GM23338 (cell line): ENCODE measurements at regions not wholly inside any gene's neighbourhood (a gene's known extent, or its start where the extent isn't known, plus 50 kb on each side); places are given as distances from the start of the nearest gene placed in this dataset.

Source experiments
- ATAC-seq: fragments of 200-7000 bp; cut with Tn5 transposase; 3 replicates; pipeline ENCODE4 v1.9.1; 2020
- DNase-seq: peaks from one replicate; pipeline ENCODE4 v3.0.0-alpha.2; 2015; ENCODE audit warnings: low spot score
- H2AFZ ChIP-seq: fragments of 200-600 bp; sonication (generic); 2 replicates; pipeline ENCODE4 v1.8.0; 2016; ENCODE audit warnings: antibody characterized with exemption, mild to moderate bottlenecking, moderate library complexity
- H3F3A ChIP-seq: fragments of 200-600 bp; sonication (generic); replicated peaks from 2 replicates; pipeline ENCODE4 v1.8.0; 2017; ENCODE audit warnings: antibody characterized with exemption, mixed run types, low read depth
- H3K27ac ChIP-seq: fragments of 200-600 bp; sonication (generic); 2 replicates; pipeline ENCODE4 v1.6.1; 2016; ENCODE audit warnings: low read depth
- H3K27me3 ChIP-seq: fragments of 200-600 bp; sonication (generic); 2 replicates; pipeline ENCODE4 v1.8.0; 2016; ENCODE audit warnings: mild to moderate bottlenecking, mixed run types, moderate library complexity; ENCODE audit not compliant: insufficient read depth
- H3K36me3 ChIP-seq: fragments of 200-600 bp; sonication (generic); 2 replicates; pipeline ENCODE4 v1.8.0; 2016; ENCODE audit warnings: mild to moderate bottlenecking; ENCODE audit not compliant: insufficient read depth
- H3K4me1 ChIP-seq: fragments of 200-600 bp; sonication (generic); 2 replicates; pipeline ENCODE4 v1.8.0; 2016; ENCODE audit warnings: mild to moderate bottlenecking, moderate library complexity; ENCODE audit not compliant: insufficient read depth
- H3K4me2 ChIP-seq: fragments of 200-600 bp; sonication (generic); 2 replicates; pipeline ENCODE4 v1.7.1; 2017; ENCODE audit warnings: mixed run types
- H3K4me3 ChIP-seq: fragments of 200-600 bp; sonication (generic); 2 replicates; pipeline ENCODE4 v1.6.1; 2016; ENCODE audit warnings: mixed run types
- H3K79me2 ChIP-seq: fragments of 200-600 bp; sonication (generic); replicated peaks from 2 replicates; pipeline ENCODE4 v1.8.0; 2017; ENCODE audit warnings: mild to moderate bottlenecking; ENCODE audit not compliant: insufficient read depth
- H3K9me2 ChIP-seq: fragments of 200-600 bp; sonication (generic); 2 replicates; pipeline ENCODE4 v1.8.0; 2017; ENCODE audit not compliant: insufficient read depth
- H4K20me1 ChIP-seq: fragments of 200-600 bp; sonication (generic); replicated peaks from 2 replicates; pipeline ENCODE4 v1.8.0; 2017; ENCODE audit warnings: mild to moderate bottlenecking; ENCODE audit not compliant: insufficient read depth
- H3K27ac Mint-ChIP-seq: 2 replicates; pipeline ENCODE4 v1.8.0; 2020; ENCODE audit warnings: inconsistent platforms, mild to moderate bottlenecking, moderate library complexity, mixed read lengths
- H3K27me3 Mint-ChIP-seq: 3 replicates; pipeline ENCODE4 v1.8.0; 2022; ENCODE audit warnings: low read depth, mild to moderate bottlenecking, moderate library complexity, mixed read lengths, inconsistent platforms; ENCODE audit not compliant: insufficient read depth, poor library complexity
- H3K36me3 Mint-ChIP-seq: 3 replicates; pipeline ENCODE4 v1.8.0; 2021; ENCODE audit warnings: low read depth, mild to moderate bottlenecking, inconsistent platforms, moderate library complexity, mixed read lengths
- H3K4me1 Mint-ChIP-seq: 3 replicates; pipeline ENCODE4 v1.8.0; 2020; ENCODE audit warnings: mild to moderate bottlenecking, inconsistent platforms, mixed read lengths
- H3K4me3 Mint-ChIP-seq: 3 replicates; pipeline ENCODE4 v1.8.0; 2021; ENCODE audit warnings: moderate library complexity, mild to moderate bottlenecking, inconsistent platforms, mixed read lengths
- H3K9me3 Mint-ChIP-seq: 3 replicates; pipeline ENCODE4 v1.8.0; 2020; ENCODE audit warnings: moderate library complexity, mild to moderate bottlenecking, inconsistent platforms, mixed read lengths
- EZH2phosphoT487 ChIP-seq: fragments of 200-600 bp; sonication (generic); IDR thresholded peaks from one replicate; pipeline ENCODE4 v1.8.1; 2018; ENCODE audit warnings: antibody characterized with exemption; ENCODE audit not compliant: unreplicated experiment
- NANOG ChIP-seq: IDR thresholded peaks from 2 replicates; pipeline ENCODE4 v1.6.1; 2016; ENCODE audit warnings: antibody characterized with exemption, borderline replicate concordance
- ZNF114 ChIP-seq: fragments of 250-450 bp; sonication (Bioruptor Pico); IDR thresholded peaks from 2 replicates; pipeline ENCODE4 v1.5.0; 2020; ENCODE audit warnings: mild to moderate bottlenecking, moderate library complexity
- TF ChIP-seq, protein P1 (sequence below): fragments of 250-450 bp; sonication (Bioruptor Pico); IDR thresholded peaks from 2 replicates; pipeline ENCODE4 v1.5.0; 2020; ENCODE audit warnings: mild to moderate bottlenecking, moderate library complexity
- TF ChIP-seq, protein P2 (sequence below), 2 experiments: fragments of 200-600 bp in 1 of 2; sonication (generic) in 1 of 2; conservative IDR thresholded peaks; 2 replicates each; pipeline versions ENCODE4 v1.5.1 to v1.6.1; 2016 to 2017; ENCODE audit warnings: antibody characterized with exemption in 2 of 2, low read depth in 2 of 2, mild to moderate bottlenecking in 2 of 2, moderate library complexity in 1 of 2

DNA sequence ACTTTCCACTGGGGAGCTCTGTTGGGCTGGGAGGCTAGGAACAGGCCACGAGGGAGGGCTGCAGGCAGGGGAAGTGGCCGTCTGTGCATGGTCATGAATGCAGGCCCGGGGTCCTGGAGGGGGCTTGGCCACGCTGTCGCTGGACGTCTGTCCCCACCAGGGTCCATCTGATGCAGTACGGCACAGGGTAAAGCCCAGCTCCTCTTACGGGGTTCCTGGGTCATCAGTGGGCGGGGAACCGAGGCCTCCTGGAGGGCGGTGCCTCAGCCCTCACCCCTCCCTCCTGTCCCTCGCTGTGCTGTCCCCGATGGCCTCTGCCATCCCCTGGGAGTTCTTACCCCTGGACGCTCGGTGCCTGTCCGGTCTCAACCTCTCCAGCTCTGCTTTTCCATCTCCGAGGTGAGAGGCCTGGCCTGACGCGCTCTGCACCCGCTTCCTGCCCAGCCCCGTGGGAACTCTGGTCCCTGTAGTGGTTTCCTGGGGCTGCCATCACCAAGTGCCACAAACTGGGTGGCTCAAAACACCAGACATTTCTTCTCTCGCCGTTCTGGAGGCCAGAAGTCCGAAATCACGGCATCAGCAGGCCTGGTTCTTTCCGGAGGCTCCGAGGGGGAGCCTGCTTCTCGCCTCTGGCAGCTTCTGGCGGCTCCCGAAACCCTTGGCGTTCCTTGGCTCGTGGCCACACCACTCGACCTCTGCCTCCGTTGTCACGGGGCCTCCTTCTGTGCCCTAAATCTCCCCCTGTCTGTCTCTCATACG is 182.8 kb downstream of the SEC14L1 start (continued):
- TF ChIP-seq, protein P1, sequence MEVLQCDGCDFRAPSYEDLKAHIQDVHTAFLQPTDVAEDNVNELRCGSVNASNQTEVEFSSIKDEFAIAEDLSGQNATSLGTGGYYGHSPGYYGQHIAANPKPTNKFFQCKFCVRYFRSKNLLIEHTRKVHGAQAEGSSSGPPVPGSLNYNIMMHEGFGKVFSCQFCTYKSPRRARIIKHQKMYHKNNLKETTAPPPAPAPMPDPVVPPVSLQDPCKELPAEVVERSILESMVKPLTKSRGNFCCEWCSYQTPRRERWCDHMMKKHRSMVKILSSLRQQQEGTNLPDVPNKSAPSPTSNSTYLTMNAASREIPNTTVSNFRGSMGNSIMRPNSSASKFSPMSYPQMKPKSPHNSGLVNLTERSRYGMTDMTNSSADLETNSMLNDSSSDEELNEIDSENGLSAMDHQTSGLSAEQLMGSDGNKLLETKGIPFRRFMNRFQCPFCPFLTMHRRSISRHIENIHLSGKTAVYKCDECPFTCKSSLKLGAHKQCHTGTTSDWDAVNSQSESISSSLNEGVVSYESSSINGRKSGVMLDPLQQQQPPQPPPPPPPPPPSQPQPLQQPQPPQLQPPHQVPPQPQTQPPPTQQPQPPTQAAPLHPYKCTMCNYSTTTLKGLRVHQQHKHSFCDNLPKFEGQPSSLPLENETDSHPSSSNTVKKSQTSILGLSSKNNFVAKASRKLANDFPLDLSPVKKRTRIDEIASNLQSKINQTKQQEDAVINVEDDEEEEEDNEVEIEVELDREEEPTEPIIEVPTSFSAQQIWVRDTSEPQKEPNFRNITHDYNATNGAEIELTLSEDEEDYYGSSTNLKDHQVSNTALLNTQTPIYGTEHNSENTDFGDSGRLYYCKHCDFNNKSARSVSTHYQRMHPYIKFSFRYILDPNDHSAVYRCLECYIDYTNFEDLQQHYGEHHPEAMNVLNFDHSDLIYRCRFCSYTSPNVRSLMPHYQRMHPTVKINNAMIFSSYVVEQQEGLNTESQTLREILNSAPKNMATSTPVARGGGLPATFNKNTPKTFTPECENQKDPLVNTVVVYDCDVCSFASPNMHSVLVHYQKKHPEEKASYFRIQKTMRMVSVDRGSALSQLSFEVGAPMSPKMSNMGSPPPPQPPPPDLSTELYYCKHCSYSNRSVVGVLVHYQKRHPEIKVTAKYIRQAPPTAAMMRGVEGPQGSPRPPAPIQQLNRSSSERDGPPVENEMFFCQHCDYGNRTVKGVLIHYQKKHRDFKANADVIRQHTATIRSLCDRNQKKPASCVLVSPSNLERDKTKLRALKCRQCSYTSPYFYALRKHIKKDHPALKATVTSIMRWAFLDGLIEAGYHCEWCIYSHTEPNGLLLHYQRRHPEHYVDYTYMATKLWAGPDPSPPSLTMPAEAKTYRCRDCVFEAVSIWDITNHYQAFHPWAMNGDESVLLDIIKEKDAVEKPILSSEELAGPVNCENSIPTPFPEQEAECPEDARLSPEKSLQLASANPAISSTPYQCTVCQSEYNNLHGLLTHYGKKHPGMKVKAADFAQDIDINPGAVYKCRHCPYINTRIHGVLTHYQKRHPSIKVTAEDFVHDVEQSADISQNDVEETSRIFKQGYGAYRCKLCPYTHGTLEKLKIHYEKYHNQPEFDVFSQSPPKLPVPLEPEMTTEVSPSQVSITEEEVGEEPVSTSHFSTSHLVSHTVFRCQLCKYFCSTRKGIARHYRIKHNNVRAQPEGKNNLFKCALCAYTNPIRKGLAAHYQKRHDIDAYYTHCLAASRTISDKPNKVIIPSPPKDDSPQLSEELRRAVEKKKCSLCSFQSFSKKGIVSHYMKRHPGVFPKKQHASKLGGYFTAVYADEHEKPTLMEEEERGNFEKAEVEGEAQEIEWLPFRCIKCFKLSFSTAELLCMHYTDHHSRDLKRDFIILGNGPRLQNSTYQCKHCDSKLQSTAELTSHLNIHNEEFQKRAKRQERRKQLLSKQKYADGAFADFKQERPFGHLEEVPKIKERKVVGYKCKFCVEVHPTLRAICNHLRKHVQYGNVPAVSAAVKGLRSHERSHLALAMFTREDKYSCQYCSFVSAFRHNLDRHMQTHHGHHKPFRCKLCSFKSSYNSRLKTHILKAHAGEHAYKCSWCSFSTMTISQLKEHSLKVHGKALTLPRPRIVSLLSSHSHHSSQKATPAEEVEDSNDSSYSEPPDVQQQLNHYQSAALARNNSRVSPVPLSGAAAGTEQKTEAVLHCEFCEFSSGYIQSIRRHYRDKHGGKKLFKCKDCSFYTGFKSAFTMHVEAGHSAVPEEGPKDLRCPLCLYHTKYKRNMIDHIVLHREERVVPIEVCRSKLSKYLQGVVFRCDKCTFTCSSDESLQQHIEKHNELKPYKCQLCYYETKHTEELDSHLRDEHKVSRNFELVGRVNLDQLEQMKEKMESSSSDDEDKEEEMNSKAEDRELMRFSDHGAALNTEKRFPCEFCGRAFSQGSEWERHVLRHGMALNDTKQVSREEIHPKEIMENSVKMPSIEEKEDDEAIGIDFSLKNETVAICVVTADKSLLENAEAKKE (CRISPR knock-in tag), result no peak

DNA sequence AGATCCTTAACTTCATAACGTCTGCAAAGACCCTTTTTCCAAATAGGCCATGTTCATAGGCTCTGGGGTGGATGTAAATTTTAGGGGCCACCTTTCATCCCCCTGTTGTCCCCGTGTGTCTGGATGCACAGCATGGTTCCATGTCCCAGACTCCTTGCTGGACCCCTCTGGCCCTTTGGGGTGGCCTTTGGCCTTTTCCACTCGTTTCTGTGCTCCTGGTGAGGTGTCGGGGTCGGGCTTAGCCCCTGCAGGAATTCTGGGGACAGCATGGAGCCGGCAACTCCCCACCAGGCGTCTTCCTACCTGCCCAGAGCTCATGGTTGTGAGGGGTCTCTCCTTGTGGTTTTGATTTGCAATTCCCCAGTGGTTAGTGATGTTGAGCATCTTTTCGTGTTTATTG is 183.5 kb downstream of the SEC14L1 start:
- DNase-seq (no peak), ATAC-seq (no peak)
- Histone ChIP-seq H3K4me2 (no peak overlapping the region), H3F3A (no peaks in the 10 kb centered on the region), H3K36me3 (no peaks in the 10 kb centered on the region), H3K4me1 (peaks cover 5% of the 10 kb centered on the region; the same call in 1 of the 2 replicates), H3K27me3 (no peaks in the 10 kb centered on the region), H2AFZ (no peak overlapping the region), H3K79me2 (peaks cover 14% of the 10 kb centered on the region; the same call in 1 of the 2 replicates), H3K9me2 (no peaks in the 10 kb centered on the region), H4K20me1 (peaks cover 9% of the 10 kb centered on the region), H3K27ac (no peak overlapping the region), H3K4me3 (no peak overlapping the region)
- Mint-ChIP-seq H3K4me1 (peaks cover 32% of the 10 kb centered on the region), H3K27me3 (peaks cover 3% of the 10 kb centered on the region), H3K36me3 (no peaks in the 10 kb centered on the region; the same call in 2 of the 3 replicates), H3K9me3 (no peaks in the 10 kb centered on the region; the same call in 2 of the 3 replicates), H3K27ac (no peak overlapping the region), H3K4me3 (no peak overlapping the region)
- no peak for TF ChIP-seq NANOG
- TF ChIP-seq, protein P2, sequence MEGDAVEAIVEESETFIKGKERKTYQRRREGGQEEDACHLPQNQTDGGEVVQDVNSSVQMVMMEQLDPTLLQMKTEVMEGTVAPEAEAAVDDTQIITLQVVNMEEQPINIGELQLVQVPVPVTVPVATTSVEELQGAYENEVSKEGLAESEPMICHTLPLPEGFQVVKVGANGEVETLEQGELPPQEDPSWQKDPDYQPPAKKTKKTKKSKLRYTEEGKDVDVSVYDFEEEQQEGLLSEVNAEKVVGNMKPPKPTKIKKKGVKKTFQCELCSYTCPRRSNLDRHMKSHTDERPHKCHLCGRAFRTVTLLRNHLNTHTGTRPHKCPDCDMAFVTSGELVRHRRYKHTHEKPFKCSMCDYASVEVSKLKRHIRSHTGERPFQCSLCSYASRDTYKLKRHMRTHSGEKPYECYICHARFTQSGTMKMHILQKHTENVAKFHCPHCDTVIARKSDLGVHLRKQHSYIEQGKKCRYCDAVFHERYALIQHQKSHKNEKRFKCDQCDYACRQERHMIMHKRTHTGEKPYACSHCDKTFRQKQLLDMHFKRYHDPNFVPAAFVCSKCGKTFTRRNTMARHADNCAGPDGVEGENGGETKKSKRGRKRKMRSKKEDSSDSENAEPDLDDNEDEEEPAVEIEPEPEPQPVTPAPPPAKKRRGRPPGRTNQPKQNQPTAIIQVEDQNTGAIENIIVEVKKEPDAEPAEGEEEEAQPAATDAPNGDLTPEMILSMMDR (conservative IDR thresholded peaks at IDR 0.05; ENCODE audit: low read depth in 2 of 2), result no peak
- no peak for TF ChIP-seq EZH2phosphoT487
- TF ChIP-seq, protein P1 (CRISPR knock-in tag), result no peak
- TF ChIP-seq ZNF114 (CRISPR knock-in tag), result no peak
